CD4-positive, alpha-beta T cell treated with Interleukin-10 for 1 hour (primary cell): ENCODE measurements at regions not wholly inside any gene's neighbourhood (a gene's known extent, or its start where the extent isn't known, plus 50 kb on each side); places are given as distances from the start of the nearest gene placed in this dataset.
"Not testable (repeated sequence)": the region's sequence is repeated elsewhere in the genome, so short reads cannot be mapped to it uniquely, and the experiment has no call there.

Source experiments
- DNase-seq: peaks from one replicate; pipeline ENCODE4 v3.0.0-alpha.2; 2020

DNA sequence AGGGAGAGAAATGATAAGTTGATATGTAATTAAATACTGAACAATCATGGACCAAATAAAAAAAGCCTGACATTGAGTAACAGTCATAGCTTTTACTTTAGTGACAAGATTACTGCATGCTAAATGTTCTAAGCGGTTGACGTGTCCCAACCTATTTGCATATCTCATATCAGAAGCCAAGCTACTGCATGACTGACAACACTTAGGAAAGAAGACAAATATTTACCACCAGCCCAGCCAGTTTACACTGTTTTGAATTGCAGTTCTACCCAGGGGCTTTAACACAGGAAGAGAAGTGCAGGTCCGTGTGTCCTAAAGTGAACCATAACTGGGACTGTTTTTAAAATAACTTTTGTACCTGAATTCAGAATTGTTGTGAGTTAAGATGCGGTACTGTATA, 219.9 kb downstream of the PRDM9 start:
- DNase-seq = no peak

DNA sequence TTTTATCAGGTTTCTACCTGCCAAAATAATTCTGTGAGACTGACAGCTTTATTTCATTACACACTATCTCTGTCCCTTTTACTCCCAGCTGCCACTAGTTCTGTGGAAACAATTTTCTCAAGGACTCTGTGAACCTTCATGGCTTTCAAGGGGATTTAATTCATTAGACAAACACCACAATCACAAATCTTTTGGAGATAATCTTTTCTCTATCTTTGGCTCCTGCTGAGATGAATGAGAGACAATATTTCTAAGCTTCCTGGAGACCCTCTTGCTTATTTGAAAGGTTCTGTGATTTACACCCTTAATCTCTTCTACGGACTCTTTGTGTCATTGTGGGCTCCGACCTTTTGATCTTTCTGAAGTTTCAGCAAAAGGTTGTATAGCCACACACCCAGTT, 222.6 kb downstream of the PRDM9 start:
- no peak for DNase-seq

DNA sequence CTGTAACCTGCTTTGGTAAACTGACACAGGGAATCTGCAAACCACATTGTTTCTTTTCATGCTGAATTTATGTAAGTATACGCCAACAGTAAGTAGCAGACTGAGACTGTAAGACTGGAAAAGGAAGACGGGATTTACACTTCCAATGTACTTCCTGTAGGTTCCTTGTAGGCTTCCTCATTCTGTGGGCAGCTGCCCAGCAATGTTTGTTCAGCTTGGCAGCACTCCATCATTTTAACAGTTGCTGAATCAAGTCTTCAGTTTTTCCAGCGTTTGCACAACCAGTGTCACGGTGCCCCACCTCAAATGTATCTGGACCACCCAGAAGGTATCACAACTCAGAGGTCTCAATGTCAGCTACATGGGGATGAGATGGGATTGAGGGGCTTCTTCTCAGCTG, 232.6 kb downstream of the PRDM9 start:
- no peak for DNase-seq

DNA sequence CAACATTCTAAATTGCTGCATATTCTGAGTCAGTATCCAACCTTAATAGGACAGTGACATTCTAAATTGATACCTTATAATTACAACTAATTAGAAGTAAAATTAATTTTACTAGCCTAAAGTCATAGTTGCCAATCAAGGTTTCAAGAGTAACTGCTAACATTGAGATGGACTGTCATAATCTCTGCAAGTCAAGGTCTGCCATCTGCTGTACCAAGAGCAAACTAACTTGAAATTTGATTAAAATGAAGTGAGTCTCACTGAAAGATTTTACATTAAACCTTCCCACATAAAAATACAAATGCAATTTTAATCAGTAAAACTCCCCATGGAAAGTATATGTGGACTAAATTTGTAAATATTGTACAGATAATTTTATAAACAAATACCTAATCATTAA, 235.3 kb downstream of the PRDM9 start:
- DNase-seq = no peak

DNA sequence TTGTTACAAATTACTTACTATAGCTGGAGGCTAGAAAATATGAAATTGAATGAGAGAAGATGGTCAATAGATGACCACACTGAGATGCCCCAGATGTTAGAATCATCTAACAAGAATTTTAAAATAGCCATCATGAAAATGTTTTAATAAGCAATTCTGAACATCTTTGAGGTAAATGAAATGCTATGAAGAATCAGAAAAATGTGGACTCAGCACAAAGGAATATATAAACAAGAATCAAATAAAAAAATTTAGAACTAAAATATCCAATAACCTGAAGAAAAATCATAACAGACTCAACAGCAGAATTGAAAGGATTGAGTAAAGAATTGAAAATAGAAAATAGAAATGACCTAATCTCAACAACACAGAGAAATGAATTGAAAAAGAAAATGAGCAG, 248.5 kb downstream of the PRDM9 start:
- DNase-seq = no peak

DNA sequence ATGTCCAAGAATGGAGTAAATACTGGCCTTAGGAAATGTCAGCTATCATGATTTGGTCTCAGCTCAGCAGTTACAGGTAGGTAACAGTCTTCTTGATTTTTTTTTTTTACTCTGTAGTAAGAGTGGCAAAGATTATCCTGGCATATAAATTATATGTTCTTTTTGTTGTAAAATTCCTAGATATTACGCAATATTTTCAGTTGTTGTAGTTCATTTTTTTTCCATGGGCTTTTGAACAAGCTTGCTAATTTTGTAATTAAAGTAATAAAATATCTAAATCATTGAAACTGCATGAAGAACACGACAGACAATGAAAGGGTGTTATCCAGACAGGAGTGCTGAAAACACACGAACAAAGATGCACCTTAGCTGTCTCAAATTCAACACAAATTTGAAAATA, 249.4 kb downstream of the PRDM9 start:
- DNase-seq = no peak

DNA sequence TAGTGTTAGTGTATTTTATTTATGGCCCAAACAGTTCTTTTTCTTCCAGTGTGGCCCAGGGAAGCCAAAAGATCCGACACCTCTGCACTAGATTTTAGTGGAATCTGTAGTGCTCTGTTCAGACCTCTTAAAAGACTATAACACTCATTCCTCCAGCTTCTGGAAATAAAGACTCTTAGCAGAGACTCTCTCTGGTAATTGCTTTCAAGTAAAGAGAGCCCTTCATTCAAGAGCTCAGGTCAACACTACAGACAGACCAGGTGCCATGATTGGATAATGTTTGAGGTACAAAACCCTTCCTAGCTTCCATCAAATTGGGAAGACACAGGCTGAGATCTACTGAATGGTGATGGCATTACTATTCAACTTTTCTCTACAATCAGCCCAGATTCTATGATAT, 255.8 kb downstream of the PRDM9 start:
- no peak for DNase-seq

DNA sequence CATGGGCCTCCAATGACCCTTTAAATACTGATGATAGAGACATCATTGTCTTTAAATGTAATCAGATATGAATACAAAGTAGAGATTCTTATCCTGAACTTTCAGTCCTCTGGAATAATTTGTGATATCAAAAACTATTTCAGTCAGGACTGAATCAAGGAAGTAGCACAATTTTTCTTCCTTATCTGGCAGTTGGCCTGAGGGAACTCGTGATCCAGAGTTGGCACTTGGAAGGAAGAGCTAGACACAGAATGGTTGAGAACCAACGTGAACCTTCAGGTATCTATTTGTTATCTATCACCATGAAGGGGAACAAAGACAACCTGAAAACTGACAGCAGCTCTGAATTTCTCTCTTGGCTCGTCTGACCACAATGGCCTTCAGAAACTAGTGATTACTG, 269.3 kb downstream of the PRDM9 start:
- DNase-seq = no peak

DNA sequence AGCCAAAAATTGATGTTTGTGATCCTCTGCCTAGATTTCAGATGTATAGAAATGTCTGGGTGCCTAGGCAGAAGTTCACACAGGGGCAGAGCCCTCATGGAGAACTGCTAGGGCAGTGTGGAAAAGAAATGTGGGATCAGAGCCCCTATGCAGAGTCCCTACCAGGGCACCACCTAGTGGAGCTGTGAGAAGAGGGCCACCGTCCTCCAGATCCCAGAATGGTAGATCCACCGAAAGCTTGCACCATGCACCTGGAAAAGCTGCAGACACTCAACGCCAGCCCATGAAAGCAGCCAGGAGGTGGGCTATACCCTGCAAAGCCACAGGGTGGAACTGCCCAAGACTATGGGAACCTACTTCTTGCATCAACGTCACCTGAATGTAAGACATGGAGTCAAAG, 292.9 kb downstream of the PRDM9 start:
- not testable (repeated sequence) for DNase-seq

DNA sequence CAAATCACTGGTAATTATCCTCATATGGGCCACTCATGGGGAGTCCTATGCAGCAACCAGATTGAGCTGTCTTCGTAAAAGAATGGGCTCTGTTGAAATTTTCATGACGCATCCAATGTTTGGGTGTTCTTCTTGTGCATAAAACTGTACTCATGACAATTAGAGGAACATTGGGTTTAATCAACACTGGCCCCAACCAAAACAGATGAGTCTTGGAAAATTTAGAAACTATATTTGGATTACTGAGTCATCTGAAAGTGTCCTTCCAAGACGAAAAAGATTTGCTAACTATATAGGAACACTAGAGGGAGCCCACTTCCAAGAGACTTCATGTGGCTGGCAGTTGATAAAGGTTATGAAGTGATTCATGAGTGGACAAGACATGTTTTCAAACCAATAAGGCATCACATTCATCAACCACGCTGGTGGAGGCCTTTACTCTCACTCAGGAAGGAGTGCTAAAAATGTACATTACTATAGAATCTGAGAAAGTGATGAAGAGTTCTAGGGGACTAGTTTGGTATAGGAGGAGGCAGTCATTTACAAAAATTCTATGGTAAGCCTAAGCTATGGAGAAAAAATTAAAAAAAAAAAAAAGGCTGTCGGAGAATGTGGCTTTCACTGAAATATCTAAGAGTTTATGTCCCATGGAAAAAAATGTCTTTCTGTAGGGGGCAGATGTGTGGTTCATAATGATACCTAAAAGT, 313.5 kb downstream of the PRDM9 start:
- no peak for DNase-seq

DNA sequence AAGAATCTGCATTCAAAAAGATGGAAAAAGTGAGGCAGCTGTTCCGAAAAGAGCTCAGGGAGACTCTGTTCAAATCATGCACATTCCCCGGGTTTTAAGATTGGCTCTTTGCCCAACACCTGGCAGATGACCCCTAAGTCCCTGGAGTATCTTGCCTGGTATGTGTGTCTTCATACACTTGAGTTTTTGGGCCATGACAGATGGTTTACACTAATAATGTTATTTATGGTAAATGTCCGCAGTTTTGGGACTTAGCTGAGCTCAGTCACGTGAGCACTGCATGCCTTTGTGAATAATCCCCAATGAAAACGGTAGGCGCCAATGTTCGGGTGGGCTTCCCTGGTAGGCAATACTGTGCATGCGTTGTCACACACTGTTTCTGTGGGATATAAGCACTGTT, 316.1 kb downstream of the PRDM9 start:
- no peak for DNase-seq

DNA sequence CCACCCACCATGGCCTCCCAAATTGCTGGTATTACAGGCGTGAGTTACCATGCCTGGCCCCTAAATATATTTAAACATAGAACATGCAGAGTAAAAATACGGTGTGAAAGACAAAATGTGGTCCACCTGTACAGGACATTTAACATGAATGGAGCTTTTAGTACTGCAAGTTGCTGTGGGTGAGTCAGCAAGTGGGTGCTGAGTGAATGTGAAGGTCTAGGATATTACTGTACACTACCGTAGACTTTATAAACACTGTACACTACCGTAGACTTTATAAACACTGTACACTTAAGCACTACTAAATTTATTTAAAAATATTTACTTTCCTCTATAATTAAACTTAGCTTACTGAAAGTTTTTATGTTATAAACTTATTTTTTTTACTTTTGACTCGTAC, 317.8 kb downstream of the PRDM9 start:
- no peak for DNase-seq

DNA sequence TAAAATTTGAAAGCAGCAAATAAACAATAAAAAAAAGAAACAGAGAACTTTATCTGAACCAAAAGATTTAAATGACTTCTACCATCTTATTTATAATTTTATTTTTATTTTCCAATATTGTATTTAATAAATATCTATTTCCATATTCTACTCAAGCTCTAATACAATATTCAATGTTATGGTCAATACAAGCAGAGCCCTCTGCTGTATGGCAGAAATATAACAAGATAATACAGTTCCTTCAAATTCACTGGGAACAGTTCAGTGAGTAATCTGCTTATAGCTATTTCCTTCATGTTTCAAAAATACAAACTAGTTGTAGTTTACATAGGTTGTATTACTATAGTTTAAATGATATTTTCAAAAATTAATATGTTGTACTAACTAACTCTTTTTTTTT, 332.7 kb downstream of the PRDM9 start:
- no peak for DNase-seq

DNA sequence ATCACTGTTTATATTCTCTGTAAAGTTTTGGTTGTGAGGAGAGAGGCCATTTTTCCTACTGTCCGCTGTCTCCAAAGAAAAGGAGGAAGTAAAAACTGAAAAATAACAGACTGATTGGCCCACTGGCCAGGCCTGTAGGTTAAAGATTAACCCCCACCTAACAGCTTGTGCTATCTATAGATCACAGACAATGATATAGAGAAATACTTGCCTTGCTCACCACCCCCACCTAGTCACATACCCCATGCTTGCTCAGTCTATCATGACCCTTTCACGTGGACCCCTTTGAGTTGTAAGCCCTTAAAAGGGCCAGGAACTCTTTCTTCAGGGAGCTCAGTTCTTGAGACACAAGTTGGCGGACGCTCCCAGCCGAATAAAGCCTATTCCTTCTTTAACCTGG, 357.4 kb downstream of the PRDM9 start:
- no peak for DNase-seq

DNA sequence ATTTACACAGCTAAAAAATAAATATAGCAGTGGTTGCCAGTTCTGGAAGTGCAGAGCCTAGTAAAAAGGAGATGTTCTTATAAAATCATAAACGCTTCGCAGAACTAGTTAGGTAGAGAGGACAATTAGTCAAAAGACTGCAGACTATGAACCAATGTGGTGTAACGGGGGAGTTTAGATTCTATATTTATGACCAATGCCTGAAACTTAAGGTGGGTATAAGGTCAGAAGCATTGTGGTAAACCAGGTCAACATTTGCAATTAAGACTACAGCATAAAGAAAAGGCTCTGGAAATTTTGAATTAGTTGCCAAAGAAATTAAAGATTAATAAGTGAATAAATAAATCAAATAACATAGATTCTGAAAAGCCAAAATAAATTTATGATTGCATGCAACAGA, 370.4 kb downstream of the PRDM9 start:
- no peak for DNase-seq

DNA sequence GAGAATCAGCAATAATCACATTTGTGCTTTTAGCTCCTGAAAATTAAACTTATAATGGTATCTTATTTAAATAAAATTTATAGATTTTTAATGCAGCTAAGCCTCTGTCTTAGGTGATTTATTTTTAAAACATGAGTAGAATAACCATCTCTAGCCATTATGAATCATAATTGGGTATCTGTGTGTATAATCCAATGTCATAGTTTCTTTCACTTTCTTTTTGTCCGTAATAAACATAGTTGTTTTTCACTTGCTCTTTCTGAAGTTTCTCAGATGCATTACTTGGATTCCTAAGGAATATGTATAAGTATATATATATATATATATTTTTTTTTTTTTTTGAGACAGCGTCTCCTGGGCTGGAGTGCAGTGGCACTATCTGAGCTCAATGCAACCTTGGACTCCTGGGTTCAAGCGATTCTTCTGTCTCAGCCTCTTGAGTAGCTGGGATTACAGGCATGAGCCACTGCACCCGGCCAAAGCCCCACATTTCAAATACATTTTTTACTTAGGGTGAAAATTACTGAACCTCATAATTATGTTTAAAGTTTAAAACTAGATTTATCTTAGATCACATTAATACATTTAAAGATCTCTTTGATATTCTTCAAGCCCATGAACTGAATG, 377.1 kb downstream of the PRDM9 start:
- no peak for DNase-seq

DNA sequence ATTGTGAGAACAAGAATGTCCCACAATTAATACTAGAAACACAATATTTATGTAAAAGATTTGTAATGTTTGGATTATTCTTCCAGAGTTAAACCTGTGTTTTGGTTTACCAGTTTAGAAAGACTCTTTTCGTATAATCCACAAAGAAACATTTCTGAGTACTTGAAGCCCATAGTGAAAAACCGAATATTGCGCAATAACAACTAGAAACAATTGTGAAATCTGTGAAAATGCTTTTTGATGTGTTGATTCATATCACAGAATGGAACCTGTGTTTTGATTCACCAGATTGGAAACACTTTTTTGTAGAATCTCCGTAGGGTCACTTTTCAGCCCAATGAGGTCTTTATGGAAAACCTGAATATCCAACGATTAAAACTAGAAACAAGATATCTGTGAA, 386.2 kb downstream of the PRDM9 start:
- DNase-seq = no peak

DNA sequence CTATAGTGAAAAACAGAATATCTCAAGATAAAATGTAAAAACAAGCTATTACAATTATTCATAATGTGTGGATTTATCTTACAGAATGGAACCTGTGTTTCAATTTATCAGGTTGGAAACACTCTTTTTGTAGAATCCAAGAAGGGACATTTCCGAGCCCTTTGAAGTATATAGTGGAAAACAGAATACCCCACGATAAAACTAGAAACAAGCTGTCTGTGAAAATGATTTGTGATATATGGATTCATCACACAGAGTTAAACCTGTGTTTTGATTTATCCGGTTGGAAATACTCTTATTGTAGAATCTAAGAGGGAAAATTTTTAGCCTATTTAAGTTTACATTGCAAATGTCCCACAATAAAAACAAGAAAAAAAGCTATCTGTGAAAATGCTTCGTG, 388.2 kb downstream of the PRDM9 start:
- DNase-seq = no peak

DNA sequence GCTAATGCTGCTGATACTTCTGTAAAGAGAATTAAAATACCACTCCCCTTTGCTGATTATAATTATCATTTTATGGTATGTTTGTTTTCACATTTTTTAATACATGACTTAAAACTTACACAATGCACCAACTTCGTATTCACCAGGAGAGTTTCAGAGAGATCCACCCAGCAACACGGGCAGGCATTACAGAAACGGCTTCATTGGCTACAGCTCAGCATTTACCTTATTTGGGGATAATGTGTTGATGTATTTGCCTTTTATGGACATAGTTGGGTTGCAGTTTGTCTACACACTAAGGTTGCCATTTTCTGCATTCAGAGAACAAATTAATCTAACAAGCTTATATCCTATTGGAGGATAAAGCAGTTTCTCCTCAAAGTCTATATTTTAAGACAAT, 423.6 kb downstream of the PRDM9 start:
- no peak for DNase-seq

DNA sequence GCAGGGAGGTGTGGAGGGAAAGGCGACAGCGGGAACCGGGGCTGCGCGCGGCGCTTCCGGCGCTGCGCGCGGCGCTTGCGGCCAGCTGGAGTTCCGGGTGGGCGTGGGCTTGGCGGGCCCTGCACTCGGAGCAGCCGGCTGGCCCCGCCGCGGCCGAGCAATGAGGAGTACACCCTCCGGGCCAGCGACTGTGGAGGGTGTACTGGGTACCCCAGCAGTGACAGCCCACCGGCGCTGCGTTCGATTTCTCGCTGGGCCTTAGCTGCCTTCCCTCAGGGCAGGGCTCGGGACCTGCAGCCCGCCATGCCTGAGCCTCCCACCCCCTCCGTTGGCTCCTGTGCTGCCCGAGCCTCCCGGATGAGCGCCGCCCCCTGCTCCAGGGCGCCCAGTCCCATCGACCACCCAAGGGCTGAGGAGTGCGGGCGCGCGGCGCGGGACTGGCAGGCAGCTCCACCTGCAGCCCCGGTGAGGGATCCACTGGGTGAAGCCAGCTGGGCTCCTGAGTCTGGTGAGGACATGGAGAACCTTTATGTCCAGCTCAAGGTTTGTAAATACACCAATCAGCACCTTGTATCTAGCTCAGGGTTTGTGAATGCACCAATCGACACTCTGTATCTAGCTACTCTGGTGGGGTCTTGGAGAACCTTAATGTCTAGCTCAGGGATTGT, 444.0 kb downstream of the PRDM9 start:
- DNase-seq = peak; percentile 21

DNA sequence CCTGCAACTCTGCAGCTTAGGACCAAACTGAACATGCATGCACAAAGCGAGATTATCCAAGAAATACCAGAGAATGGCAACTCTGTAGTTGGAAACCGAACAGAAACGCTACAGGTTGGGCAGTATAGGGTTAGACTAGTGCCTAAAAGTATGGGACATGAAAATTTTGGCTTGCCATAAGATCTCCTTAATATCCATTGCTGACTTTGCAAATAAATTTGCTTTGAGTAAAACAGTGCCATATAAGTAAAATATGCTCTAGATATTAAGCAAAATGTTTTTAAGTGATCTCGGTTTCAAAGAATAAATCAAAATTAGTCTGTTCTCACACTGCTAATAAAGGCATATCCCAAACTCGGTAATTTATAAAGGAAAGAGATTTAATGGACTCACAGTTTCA, 456.0 kb downstream of the PRDM9 start:
- no peak for DNase-seq

DNA sequence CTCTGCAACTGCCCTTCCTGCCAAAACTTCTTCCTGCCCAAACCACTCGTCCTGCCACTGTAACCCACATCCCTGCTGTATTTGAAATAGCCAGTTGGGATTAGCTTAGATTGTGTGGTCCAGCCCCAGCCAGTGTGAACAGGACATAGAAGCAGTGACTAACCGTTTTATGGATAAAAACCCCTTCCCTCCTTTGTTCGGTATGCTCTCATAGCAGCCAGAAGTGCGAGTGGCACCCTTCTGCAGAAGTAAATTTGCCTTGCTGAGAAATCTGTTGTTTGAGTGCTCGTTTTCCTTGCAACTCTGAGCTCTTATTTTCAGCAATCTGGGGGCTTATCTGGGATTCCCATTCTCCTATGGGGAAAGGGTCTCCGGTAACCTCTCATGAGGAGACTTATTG, 470.0 kb downstream of the PRDM9 start:
- no peak for DNase-seq

DNA sequence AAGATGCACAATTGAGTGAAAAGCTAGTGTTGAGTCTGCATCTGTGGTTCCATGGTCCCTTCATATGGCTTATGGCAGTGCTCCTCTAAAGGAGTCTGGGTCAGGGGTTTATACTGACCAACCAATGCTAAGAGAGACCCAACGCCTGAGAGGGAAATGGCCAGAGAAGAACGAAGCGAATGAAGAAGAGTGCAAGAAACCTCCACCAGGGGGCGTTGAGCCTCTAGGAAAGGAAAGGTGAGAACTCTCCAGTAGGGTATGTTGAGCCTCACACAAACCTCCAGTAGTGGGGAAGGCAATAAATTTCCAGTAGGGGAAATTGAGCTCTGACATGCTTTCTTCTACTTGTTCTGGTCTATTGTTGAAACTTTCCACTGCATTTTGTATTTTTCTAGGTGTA, 470.6 kb downstream of the PRDM9 start:
- no peak for DNase-seq

DNA sequence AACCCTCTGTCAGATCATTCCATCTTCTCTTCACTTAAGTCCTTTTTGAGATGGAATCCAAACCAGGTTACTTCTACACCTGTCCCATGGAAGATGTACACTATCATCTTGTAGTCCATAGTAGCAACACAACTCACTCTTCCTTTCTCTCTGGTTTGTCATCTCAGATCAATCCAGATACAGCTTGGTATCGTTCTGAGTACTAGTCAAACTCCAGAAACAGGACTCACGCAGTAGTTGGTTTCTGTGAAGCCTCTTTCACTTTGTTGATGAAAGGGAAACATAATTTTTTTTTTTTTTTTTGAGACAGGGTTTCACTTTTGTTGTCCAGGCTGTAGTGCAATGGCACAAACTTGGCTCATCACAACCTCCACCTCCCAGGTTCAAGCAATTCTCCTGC, 484.0 kb downstream of the PRDM9 start:
- no peak for DNase-seq
